Gastrocnemius medialis (tissue), 4 donors: ENCODE measurements at regions not wholly inside any gene's neighbourhood (a gene's known extent, or its start where the extent isn't known, plus 50 kb on each side); places are given as distances from the start of the nearest gene placed in this dataset.

Experiments used
- CTCF ChIP-seq, 5 experiments: fragments of 450-650 bp in 3 of 5; fragments of 200-600 bp in 2 of 5; sonication (generic) in 2 of 5; IDR thresholded peaks in 4 of 5; conservative IDR thresholded peaks in 1 of 5; 1 replicate in 4 of 5; 2 replicates in 1 of 5; pipeline ENCODE4 v1.5.1; 2016 to 2019; ENCODE audit warnings: antibody characterized with exemption in 5 of 5, mild to moderate bottlenecking in 3 of 5, moderate library complexity in 3 of 5
- POLR2A ChIP-seq, 2 donors: fragments of 450-650 bp; IDR thresholded peaks; one replicate each; pipeline ENCODE4 v1.6.1; 2017; ENCODE audit warnings: antibody characterized with exemption in 2 of 2, mild to moderate bottlenecking in 2 of 2, moderate library complexity in 2 of 2

GRCh38 chr6:144712541-144712940 lies 427.4 kb downstream of the UTRN start:
- TF ChIP-seq CTCF (IDR thresholded peaks at IDR 0.05 in 4 of 5, conservative IDR thresholded peaks at IDR 0.05 in 1 of 5) (no peak), POLR2A (IDR thresholded peaks at IDR 0.05) (no peak)
